SU-DHL-6 (cell line): ENCODE measurements at regions not wholly inside any gene's neighbourhood (a gene's known extent, or its start where the extent isn't known, plus 50 kb on each side); places are given as distances from the start of the nearest gene placed in this dataset.

Experiments
- H2AFZ ChIP-seq: fragments of 200-600 bp; sonication (generic); 2 replicates; pipeline ENCODE4 v1.6.1; 2014; ENCODE audit warnings: low read depth, mild to moderate bottlenecking, moderate library complexity, mixed read lengths, antibody characterized with exemption, low read length; ENCODE audit not compliant: severe bottlenecking
- H3F3A ChIP-seq: fragments of 200-600 bp; shearing (Covaris generic); 2 replicates; pipeline ENCODE4 v1.6.0; 2016; ENCODE audit warnings: antibody characterized with exemption, mild to moderate bottlenecking; ENCODE audit not compliant: insufficient read depth
- H3K27ac ChIP-seq: fragments of 200-600 bp; sonication (generic); 2 replicates; pipeline ENCODE4 v1.5.1; 2016; ENCODE audit warnings: low read depth, mild to moderate bottlenecking, low read length, moderate library complexity, mixed read lengths
- H3K27me3 ChIP-seq: fragments of 200-600 bp; sonication (generic), shearing (Covaris generic); 2 replicates; pipeline ENCODE4 v1.6.0; 2014; ENCODE audit warnings: mild to moderate bottlenecking, low read length
- H3K36me3 ChIP-seq: fragments of 200-600 bp; sonication (generic); 2 replicates; pipeline ENCODE4 v1.6.1; 2014; ENCODE audit warnings: mild to moderate bottlenecking, low read length, mixed read lengths
- H3K4me2 ChIP-seq: fragments of 300-600, 200-600 bp; shearing (Covaris generic), sonication (generic); 2 replicates; pipeline ENCODE4 v1.6.0; 2014; ENCODE audit warnings: low read length, low read depth, mild to moderate bottlenecking; ENCODE audit not compliant: poor library complexity, severe bottlenecking
- H3K4me3 ChIP-seq: fragments of 200-600 bp; sonication (generic); 2 replicates; pipeline ENCODE4 v1.5.1; 2014; ENCODE audit warnings: antibody characterized with exemption, low read length, mild to moderate bottlenecking, mixed read lengths; ENCODE audit not compliant: insufficient read depth, poor library complexity, severe bottlenecking
- H3K79me2 ChIP-seq: fragments of 200-600 bp; sonication (generic); 2 replicates; pipeline ENCODE4 v1.6.1; 2014; ENCODE audit warnings: mild to moderate bottlenecking, low read length, moderate library complexity; ENCODE audit not compliant: insufficient read depth
- H3K9ac ChIP-seq: fragments of 200-600 bp; sonication (generic); 2 replicates; pipeline ENCODE4 v1.7.0; 2014; ENCODE audit warnings: mild to moderate bottlenecking, low read length
- H3K9me2 ChIP-seq: fragments of 200-600 bp; sonication (generic); replicated peaks from 2 replicates; pipeline ENCODE4 v1.6.1; 2014; ENCODE audit warnings: low read length; ENCODE audit not compliant: insufficient read depth
- H3K9me3 ChIP-seq: fragments of 200-600 bp; sonication (generic); 2 replicates; pipeline ENCODE4 v1.6.1; 2014; ENCODE audit warnings: low read length, mixed read lengths; ENCODE audit not compliant: insufficient read depth
- H4K20me1 ChIP-seq: fragments of 200-600 bp; sonication (generic); 2 replicates; pipeline ENCODE4 v1.6.1; 2014; ENCODE audit warnings: low read depth, mild to moderate bottlenecking, antibody characterized with exemption, low read length, moderate library complexity, mixed read lengths
- EZH2phosphoT487 ChIP-seq: fragments of 200-600 bp; sonication (generic), shearing (Covaris generic); conservative IDR thresholded peaks from 2 replicates; pipeline ENCODE4 v1.6.1; 2018; ENCODE audit warnings: mild to moderate bottlenecking, antibody characterized with exemption, low read length, moderate library complexity, mixed read lengths
- TF ChIP-seq, protein P1 (sequence below): fragments of 200-600 bp; sonication (generic); IDR thresholded peaks from one replicate; pipeline ENCODE4 v1.5.1; 2017; ENCODE audit warnings: antibody characterized with exemption, mild to moderate bottlenecking, low read length, moderate library complexity; ENCODE audit not compliant: insufficient read depth, poor library complexity, severe bottlenecking

DNA sequence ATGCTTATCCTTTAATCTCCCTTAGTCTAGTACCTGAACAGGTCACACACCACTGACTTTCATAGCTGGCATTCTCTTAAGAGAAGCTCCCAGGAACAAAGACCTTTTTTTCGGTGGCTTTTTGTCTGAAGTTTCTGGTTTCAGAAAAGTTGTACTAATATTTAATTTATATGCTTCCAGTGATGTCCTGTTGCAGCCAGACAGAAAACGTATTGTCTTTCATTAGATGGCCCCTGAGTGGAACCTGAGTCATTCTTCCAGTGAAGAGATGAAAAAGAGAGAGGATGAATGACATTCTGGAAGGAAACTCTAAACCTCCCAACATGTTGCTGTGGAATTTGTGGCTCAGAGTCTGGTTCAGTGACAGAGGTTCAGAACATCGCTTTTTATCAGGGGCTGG, 274.8 kb upstream of the TAC1 start:
- no peaks in the 10 kb centered on the region for H4K20me1 ChIP-seq
- no peaks in the 10 kb centered on the region for H3K27me3 ChIP-seq
- no peak for TF ChIP-seq EZH2phosphoT487
- TF ChIP-seq, protein P1, sequence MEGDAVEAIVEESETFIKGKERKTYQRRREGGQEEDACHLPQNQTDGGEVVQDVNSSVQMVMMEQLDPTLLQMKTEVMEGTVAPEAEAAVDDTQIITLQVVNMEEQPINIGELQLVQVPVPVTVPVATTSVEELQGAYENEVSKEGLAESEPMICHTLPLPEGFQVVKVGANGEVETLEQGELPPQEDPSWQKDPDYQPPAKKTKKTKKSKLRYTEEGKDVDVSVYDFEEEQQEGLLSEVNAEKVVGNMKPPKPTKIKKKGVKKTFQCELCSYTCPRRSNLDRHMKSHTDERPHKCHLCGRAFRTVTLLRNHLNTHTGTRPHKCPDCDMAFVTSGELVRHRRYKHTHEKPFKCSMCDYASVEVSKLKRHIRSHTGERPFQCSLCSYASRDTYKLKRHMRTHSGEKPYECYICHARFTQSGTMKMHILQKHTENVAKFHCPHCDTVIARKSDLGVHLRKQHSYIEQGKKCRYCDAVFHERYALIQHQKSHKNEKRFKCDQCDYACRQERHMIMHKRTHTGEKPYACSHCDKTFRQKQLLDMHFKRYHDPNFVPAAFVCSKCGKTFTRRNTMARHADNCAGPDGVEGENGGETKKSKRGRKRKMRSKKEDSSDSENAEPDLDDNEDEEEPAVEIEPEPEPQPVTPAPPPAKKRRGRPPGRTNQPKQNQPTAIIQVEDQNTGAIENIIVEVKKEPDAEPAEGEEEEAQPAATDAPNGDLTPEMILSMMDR: no peak
- no peaks in the 10 kb centered on the region for H3K79me2 ChIP-seq
- H3K27ac ChIP-seq: no peak overlapping the region
- H3K9me2 ChIP-seq: no peaks in the 10 kb centered on the region
- no peak overlapping the region for H3K4me2 ChIP-seq
- no peak overlapping the region for H3K4me3 ChIP-seq
- H3F3A ChIP-seq: no peaks in the 10 kb centered on the region
- H2AFZ ChIP-seq: no peak overlapping the region
- H3K9me3 ChIP-seq: no peaks in the 10 kb centered on the region
- no peak overlapping the region for H3K9ac ChIP-seq
- H3K36me3 ChIP-seq: no peaks in the 10 kb centered on the region

DNA sequence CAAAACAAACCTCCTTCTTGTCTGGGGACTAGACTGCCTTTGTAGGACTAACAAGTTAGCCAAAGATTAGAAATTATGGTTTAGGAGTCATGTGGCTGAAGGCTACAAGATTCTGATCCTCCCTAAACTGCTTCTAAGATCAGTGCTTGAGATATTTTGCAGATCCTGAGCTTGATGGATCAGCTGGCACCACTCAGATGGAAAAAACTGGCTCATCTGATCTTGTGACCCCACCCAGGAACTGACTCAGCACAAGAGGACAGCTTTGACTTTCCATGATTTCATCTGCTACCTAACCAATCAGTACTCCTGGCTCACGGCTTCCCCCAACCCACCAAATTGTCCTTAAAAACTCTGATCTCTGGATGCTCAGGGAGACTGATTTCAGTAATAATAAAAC, 271.5 kb upstream of the TAC1 start:
- TF ChIP-seq, protein P1: no peak
- no peak for TF ChIP-seq EZH2phosphoT487
- no peak overlapping the region for H3K27ac ChIP-seq
- H2AFZ ChIP-seq: no peak overlapping the region
- no peaks in the 10 kb centered on the region for H3K36me3 ChIP-seq
- no peak overlapping the region for H3K4me2 ChIP-seq
- H3K79me2 ChIP-seq: no peaks in the 10 kb centered on the region
- no peaks in the 10 kb centered on the region for H3F3A ChIP-seq
- no peak overlapping the region for H3K4me3 ChIP-seq
- H3K9ac ChIP-seq: no peak overlapping the region
- no peaks in the 10 kb centered on the region for H3K27me3 ChIP-seq
- no peaks in the 10 kb centered on the region for H3K9me3 ChIP-seq
- no peaks in the 10 kb centered on the region for H3K9me2 ChIP-seq
- no peaks in the 10 kb centered on the region for H4K20me1 ChIP-seq

DNA sequence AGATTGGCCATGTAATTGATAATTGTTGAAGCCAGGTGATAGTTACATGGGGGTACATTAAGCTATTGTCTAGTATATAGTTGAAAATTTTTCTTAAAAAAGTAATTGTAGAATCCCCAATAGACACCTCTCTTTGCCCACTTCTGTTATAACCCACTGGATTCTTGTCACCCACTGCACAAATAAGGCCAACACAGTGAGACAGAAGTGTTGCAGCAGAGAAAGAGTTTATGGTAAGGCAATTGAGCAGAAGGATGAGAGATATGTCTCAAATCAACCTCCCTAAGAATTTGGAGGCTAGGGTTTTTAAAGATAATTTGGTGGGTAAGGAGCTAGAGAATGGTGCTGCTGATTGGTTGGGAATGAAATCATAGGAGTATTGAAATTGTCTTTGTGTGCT, 270.3 kb upstream of the TAC1 start:
- Histone ChIP-seq H3K36me3 (no peaks in the 10 kb centered on the region), H3K4me3 (no peak overlapping the region)
- TF ChIP-seq, protein P1: no peak
- no peak for TF ChIP-seq EZH2phosphoT487

DNA sequence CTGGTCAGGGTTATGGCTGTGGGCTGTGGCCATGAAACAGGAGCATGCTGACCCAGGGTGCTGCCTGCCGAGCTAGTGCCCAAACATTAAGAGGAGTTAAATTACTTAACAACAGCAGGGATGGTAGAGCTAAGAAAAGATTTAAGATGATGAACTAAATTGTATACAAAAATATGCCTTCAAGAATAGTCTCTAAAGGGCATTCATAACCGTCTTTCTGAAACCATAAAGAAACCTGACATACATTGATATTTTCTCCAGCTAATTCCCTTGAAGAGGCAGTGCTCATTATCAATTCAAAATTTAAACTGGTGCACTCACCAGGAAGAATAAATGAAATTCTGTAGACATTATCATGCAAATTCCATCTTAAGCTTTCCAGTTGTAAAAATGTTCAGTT, 265.8 kb upstream of the TAC1 start:
- Histone ChIP-seq H3K9me3 (no peaks in the 10 kb centered on the region), H3F3A (no peaks in the 10 kb centered on the region), H2AFZ (no peak overlapping the region), H3K9ac (no peak overlapping the region), H3K79me2 (no peaks in the 10 kb centered on the region), H3K4me2 (no peak overlapping the region), H4K20me1 (no peaks in the 10 kb centered on the region), H3K36me3 (no peaks in the 10 kb centered on the region), H3K27ac (no peak overlapping the region), H3K9me2 (no peaks in the 10 kb centered on the region), H3K4me3 (no peak overlapping the region), H3K27me3 (no peaks in the 10 kb centered on the region)
- TF ChIP-seq EZH2phosphoT487: no peak
- TF ChIP-seq, protein P1: no peak

More for the DNA sequence above, 270.3 kb upstream of the TAC1 start:
- H3K27me3 ChIP-seq: no peaks in the 10 kb centered on the region
- no peak overlapping the region for H3K9ac ChIP-seq
- H3K9me2 ChIP-seq: no peaks in the 10 kb centered on the region
- no peaks in the 10 kb centered on the region for H3K79me2 ChIP-seq
- H3K4me2 ChIP-seq: no peak overlapping the region
- no peaks in the 10 kb centered on the region for H3K9me3 ChIP-seq
- no peaks in the 10 kb centered on the region for H3F3A ChIP-seq
- H2AFZ ChIP-seq: no peak overlapping the region
- no peaks in the 10 kb centered on the region for H4K20me1 ChIP-seq
- H3K27ac ChIP-seq: no peak overlapping the region
